ENCODE measurements at regions not wholly inside any gene's neighbourhood (a gene's known extent, or its start where the extent isn't known, plus 50 kb on each side); places are given as distances from the start of the nearest gene placed in this dataset.
"Not testable (repeated sequence)": the region's sequence is repeated elsewhere in the genome, so short reads cannot be mapped to it uniquely, and the experiment has no call there.

DNA sequence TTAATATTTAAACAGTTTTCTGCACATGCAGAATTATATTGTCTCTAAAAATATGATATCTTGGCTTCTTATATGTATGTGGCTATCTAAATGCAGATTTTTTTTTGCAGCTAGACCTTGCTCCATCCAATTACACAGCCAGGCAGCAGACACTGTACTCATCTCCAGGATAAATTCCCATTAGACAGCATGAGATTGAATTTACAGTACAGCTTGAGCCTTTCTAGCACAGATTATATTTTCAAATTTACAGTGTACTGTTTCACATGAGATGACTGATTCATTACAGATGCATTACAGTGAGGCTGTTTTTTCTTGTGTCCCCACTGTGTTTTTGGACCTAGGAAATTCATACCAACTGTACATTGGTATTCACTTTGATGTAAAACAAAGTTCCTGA is 134.9 kb downstream of the OTOL1 start:
- Histone ChIP-seq H3K36me3 (no peaks in the 10 kb centered on the region), H3K9me3 (peaks cover 0 to 8% (median 0%) of the 10 kb centered on the region in 4 donors), H3K27ac (no peak overlapping the region), H3K4me3 (no peak overlapping the region), H3K4me1 (no peaks in the 10 kb centered on the region), H3K27me3 (no peaks in the 10 kb centered on the region)
- intact Hi-C loops (cut with DNase I; ENCODE audit: low total_unique reads) = no loop called here
- DNase-seq = no peak
- no peak for TF ChIP-seq POLR2A (IDR thresholded peaks at IDR 0.05)
- no peak for TF ChIP-seq EP300 (IDR thresholded peaks at IDR 0.05)
- TF ChIP-seq, protein P1, sequence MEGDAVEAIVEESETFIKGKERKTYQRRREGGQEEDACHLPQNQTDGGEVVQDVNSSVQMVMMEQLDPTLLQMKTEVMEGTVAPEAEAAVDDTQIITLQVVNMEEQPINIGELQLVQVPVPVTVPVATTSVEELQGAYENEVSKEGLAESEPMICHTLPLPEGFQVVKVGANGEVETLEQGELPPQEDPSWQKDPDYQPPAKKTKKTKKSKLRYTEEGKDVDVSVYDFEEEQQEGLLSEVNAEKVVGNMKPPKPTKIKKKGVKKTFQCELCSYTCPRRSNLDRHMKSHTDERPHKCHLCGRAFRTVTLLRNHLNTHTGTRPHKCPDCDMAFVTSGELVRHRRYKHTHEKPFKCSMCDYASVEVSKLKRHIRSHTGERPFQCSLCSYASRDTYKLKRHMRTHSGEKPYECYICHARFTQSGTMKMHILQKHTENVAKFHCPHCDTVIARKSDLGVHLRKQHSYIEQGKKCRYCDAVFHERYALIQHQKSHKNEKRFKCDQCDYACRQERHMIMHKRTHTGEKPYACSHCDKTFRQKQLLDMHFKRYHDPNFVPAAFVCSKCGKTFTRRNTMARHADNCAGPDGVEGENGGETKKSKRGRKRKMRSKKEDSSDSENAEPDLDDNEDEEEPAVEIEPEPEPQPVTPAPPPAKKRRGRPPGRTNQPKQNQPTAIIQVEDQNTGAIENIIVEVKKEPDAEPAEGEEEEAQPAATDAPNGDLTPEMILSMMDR (IDR thresholded peaks at IDR 0.05) = no peak
- no peak for TF ChIP-seq POLR2AphosphoS5 (IDR thresholded peaks at IDR 0.05)

DNA sequence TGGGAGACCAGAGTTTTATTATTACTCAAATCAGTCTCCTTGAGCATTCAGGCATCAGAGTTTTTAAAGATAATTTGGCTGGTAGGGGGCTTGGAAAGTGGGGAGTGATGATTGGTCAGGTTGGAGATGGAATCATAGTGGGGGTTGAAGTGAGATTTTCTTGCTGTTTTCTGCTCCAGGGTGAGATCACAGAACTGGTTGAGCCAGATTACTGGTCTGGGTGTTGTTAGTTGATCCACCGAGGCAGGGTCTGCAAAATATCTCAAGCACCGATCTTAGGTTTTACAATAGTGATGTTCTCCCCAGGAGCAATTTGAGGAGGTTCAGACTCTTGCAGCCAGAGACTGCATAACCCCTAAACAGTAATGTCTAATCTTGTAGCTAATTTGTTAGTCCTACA is 141.0 kb downstream of the OTOL1 start:
- Histone ChIP-seq H3K27me3 (no peaks in the 10 kb centered on the region), H3K4me1 (no peaks in the 10 kb centered on the region), H3K9me3 (no peaks in the 10 kb centered on the region), H3K36me3 (no peaks in the 10 kb centered on the region), H3K27ac (no peak overlapping the region), H3K4me3 (no peak overlapping the region)
- no peak for DNase-seq
- intact Hi-C loops (cut with DNase I; ENCODE audit: low total_unique reads) = no loop called here
- WGBS, 5 donors = 33 to 59% (median 39%) methylated on average over 2 of the region's 2 CpGs
- TF ChIP-seq EP300 (IDR thresholded peaks at IDR 0.05) (no peak), POLR2AphosphoS5 (IDR thresholded peaks at IDR 0.05) (no peak), POLR2A (IDR thresholded peaks at IDR 0.05) (no peak)
- TF ChIP-seq, protein P1 (IDR thresholded peaks at IDR 0.05) = no peak

DNA sequence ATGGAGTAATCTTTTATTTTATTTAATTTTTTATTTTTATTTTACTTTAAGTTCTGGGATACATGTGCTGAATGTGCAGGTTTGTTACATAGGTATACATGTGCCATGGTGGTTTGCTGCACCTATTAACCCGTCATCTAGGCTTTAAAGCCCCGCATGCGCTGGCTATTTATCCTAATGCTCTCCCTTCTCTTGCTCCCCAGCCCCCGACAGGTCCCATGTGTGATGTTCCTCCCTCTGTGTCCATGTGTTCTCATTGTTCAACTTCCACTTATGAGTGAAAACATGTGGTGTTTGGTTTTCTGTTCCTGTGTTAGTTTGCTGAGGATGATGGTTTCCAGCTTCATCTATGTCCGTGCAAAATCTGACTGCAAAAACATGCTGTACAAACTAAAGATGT is 142.5 kb downstream of the OTOL1 start:
- H3K36me3 ChIP-seq; H3K4me1 ChIP-seq; H3K27me3 ChIP-seq; intact Hi-C loops (cut with DNase I; ENCODE audit: low total_unique reads); H3K27ac ChIP-seq; DNase-seq; H3K9me3 ChIP-seq; H3K4me3 ChIP-seq: not testable (repeated sequence)
- 53 to 79% (median 72%) methylated on average over 5 of the region's 5 CpGs for WGBS, 5 donors

DNA sequence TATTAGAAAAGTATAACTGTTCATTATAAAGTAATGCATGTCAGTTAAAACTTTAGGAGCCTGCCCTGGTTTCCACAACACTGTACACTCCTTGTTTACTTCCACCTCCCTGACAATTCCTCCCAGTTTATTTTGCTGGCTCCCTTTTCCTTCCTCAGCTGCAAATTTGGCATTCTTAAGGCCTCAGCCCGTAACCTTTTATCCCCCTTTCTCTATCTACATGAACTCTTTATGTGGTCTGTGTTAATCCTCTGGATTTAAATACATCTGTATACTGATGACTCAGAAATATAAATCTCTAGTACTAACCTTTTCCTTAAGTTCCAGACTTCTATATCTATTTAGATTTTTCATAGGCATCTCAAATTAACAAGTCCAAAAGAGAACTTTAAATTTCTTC is 143.6 kb downstream of the OTOL1 start:
- intact Hi-C loops (cut with DNase I; ENCODE audit: low total_unique reads) = no loop called here
- DNase-seq = no peak

DNA sequence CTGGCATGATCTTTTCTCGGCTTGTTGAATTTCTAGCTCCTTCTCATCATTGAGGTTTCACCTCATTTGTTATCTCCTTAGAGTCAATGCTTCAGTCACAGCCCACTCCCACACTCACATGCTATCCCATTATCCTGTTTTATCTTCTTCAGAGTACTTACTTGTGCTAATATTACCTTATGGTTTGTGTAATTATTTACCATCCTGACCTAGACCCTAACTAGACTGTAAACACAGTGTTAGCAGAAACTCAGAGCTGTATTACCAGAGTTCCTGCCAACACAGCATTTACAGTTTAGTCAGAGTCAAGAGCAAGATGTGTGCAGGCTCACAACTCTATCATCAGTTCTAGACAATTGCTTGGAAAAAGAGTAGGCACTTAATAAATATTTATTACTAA is 144.7 kb downstream of the OTOL1 start:
- WGBS, 5 donors = 29 to 46% (median 38%) methylated on average over 1 of the region's 1 CpG
- H3K9me3 ChIP-seq = no peaks in the 10 kb centered on the region
- TF ChIP-seq POLR2AphosphoS5 (IDR thresholded peaks at IDR 0.05) (no peak), POLR2A (IDR thresholded peaks at IDR 0.05) (no peak), EP300 (IDR thresholded peaks at IDR 0.05) (no peak)
- TF ChIP-seq, protein P1 (IDR thresholded peaks at IDR 0.05) = no peak
- DNase-seq = no peak
- H3K4me1 ChIP-seq = no peaks in the 10 kb centered on the region
- H3K27me3 ChIP-seq = no peaks in the 10 kb centered on the region
- H3K4me3 ChIP-seq = no peak overlapping the region
- intact Hi-C loops (cut with DNase I; ENCODE audit: low total_unique reads) = no loop called here
- H3K36me3 ChIP-seq = no peaks in the 10 kb centered on the region
- no peak overlapping the region for H3K27ac ChIP-seq

More for the DNA sequence above, 143.6 kb downstream of the OTOL1 start:
- TF ChIP-seq, protein P1 (IDR thresholded peaks at IDR 0.05) = no peak
- no peak for TF ChIP-seq POLR2A (IDR thresholded peaks at IDR 0.05)
- TF ChIP-seq POLR2AphosphoS5 (IDR thresholded peaks at IDR 0.05) = no peak
- no peak for TF ChIP-seq EP300 (IDR thresholded peaks at IDR 0.05)
- H3K27ac ChIP-seq = no peak overlapping the region
- H3K27me3 ChIP-seq = no peaks in the 10 kb centered on the region
- H3K4me3 ChIP-seq = no peak overlapping the region
- WGBS, 5 donors = 33 to 64% (median 45%) methylated on average over 1 of the region's 1 CpG
- H3K36me3 ChIP-seq = no peaks in the 10 kb centered on the region
- H3K4me1 ChIP-seq = no peaks in the 10 kb centered on the region
- no peaks in the 10 kb centered on the region for H3K9me3 ChIP-seq
